SK-N-SH treated with all-trans-retinoic acid at 6 μM for 48 hours (cell line): ENCODE measurements at regions not wholly inside any gene's neighbourhood (a gene's known extent, or its start where the extent isn't known, plus 50 kb on each side); places are given as distances from the start of the nearest gene placed in this dataset.

Experiments
- ATAC-seq: fragments of 200-7000 bp; cut with Tn5 transposase; 3 replicates; pipeline ENCODE4 v1.9.1; 2020; ENCODE audit warnings: mild to moderate bottlenecking, moderate library complexity
- CREB5 ChIP-seq: fragments of 250-450 bp; sonication (Bioruptor Pico); IDR thresholded peaks from 2 replicates; pipeline ENCODE4 v1.5.1; 2020; ENCODE audit warnings: low read depth, mild to moderate bottlenecking, moderate library complexity
- CSDC2 ChIP-seq: fragments of 250-450 bp; sonication (Bioruptor Pico); IDR thresholded peaks from 2 replicates; pipeline ENCODE4 v1.5.0; 2020; ENCODE audit warnings: mild to moderate bottlenecking, moderate library complexity
- GLIS3 ChIP-seq: fragments of 250-450 bp; sonication (Bioruptor Pico); IDR thresholded peaks from 2 replicates; pipeline ENCODE4 v1.5.0; 2020; ENCODE audit warnings: mild to moderate bottlenecking, moderate library complexity
- ISL1 ChIP-seq: fragments of 250-450 bp; sonication (Bioruptor Pico); IDR thresholded peaks from 2 replicates; pipeline ENCODE4 v2.1.2; 2022; ENCODE audit warnings: mild to moderate bottlenecking, moderate library complexity
- POU6F1 ChIP-seq: fragments of 250-450 bp; sonication (Bioruptor Pico); IDR thresholded peaks from 2 replicates; pipeline ENCODE4 v1.8.0; 2021; ENCODE audit warnings: low read depth, mild to moderate bottlenecking, moderate library complexity, borderline replicate concordance
- RARB ChIP-seq: fragments of 250-450 bp; sonication (Bioruptor Pico); IDR thresholded peaks from 2 replicates; pipeline ENCODE4 v1.8.0; 2021; ENCODE audit warnings: mild to moderate bottlenecking, moderate library complexity
- SNAI2 ChIP-seq: fragments of 250-450 bp; sonication (Bioruptor Pico); IDR thresholded peaks from 2 replicates; pipeline ENCODE4 v1.5.0; 2020; ENCODE audit warnings: mild to moderate bottlenecking, moderate library complexity
- TCF4 ChIP-seq: fragments of 250-450 bp; sonication (Bioruptor Pico); IDR thresholded peaks from 2 replicates; pipeline ENCODE4 v1.8.0; 2021; ENCODE audit warnings: mild to moderate bottlenecking, moderate library complexity, borderline replicate concordance
- TOX ChIP-seq: fragments of 250-450 bp; sonication (Bioruptor Pico); IDR thresholded peaks from 2 replicates; pipeline ENCODE4 v1.8.0; 2021; ENCODE audit warnings: mild to moderate bottlenecking, moderate library complexity, borderline replicate concordance
- TSHZ2 ChIP-seq: fragments of 250-450 bp; sonication (Bioruptor Pico); IDR thresholded peaks from 2 replicates; pipeline ENCODE4 v1.5.0; 2020; ENCODE audit warnings: mild to moderate bottlenecking, moderate library complexity
- ZFP3 ChIP-seq: fragments of 250-450 bp; sonication (Bioruptor Pico); IDR thresholded peaks from 2 replicates; pipeline ENCODE4 v1.5.0; 2020; ENCODE audit warnings: mild to moderate bottlenecking, moderate library complexity
- ZFP30 ChIP-seq: fragments of 450-650 bp; formaldehyde crosslinking; IDR thresholded peaks from 2 replicates; pipeline ENCODE4 v1.5.0; 2022; ENCODE audit warnings: mild to moderate bottlenecking, moderate library complexity
- ZNF565 ChIP-seq: fragments of 450-650 bp; formaldehyde crosslinking; conservative IDR thresholded peaks from 2 replicates; pipeline ENCODE4 v1.5.0; 2020; ENCODE audit warnings: low read depth, mild to moderate bottlenecking, moderate library complexity
- ZNF70 ChIP-seq: fragments of 450-650 bp; formaldehyde crosslinking; IDR thresholded peaks from 2 replicates; pipeline ENCODE4 v1.5.0; 2020; ENCODE audit warnings: mild to moderate bottlenecking, moderate library complexity
- ZNF8 ChIP-seq: fragments of 450-650 bp; formaldehyde crosslinking; IDR thresholded peaks from 2 replicates; pipeline ENCODE4 v1.5.0; 2020; ENCODE audit warnings: mild to moderate bottlenecking, moderate library complexity
- TF ChIP-seq, protein P1 (sequence below): fragments of 250-450 bp; sonication (Bioruptor Pico); IDR thresholded peaks from 2 replicates; pipeline ENCODE4 v1.8.0; 2020; ENCODE audit warnings: mild to moderate bottlenecking, moderate library complexity, borderline replicate concordance

DNA sequence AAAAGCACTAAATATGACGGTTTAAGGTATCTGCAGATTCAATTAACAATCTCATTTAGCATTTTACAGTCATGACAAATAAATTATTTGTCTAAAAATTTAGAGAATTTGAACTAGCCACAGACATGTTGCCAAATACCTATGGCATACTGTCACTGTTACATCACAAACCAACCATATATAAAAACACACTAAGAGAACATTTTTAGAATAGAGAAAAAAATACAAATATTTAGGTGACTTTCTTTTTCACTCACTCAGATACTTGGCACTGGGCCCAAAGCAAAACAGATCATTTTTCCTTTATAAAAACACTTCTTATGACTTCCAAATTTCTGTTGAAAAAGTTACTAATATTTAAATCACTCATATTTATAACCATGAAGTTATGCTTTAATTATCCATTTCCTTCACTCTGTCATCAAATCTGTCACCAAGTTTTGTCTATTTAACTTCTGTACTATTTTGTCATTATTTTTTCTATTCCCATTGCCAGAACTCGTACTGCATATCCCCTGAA, 644.7 kb downstream of the OTOL1 start:
- no peak for TF ChIP-seq ZNF70 (CRISPR knock-in tag)
- no peak for TF ChIP-seq TCF4 (CRISPR knock-in tag)
- no peak for TF ChIP-seq ZNF8
- TF ChIP-seq ZFP30, result no peak
- no peak for TF ChIP-seq GLIS3 (CRISPR knock-in tag)
- TF ChIP-seq TOX (CRISPR knock-in tag), result no peak
- TF ChIP-seq, protein P1, sequence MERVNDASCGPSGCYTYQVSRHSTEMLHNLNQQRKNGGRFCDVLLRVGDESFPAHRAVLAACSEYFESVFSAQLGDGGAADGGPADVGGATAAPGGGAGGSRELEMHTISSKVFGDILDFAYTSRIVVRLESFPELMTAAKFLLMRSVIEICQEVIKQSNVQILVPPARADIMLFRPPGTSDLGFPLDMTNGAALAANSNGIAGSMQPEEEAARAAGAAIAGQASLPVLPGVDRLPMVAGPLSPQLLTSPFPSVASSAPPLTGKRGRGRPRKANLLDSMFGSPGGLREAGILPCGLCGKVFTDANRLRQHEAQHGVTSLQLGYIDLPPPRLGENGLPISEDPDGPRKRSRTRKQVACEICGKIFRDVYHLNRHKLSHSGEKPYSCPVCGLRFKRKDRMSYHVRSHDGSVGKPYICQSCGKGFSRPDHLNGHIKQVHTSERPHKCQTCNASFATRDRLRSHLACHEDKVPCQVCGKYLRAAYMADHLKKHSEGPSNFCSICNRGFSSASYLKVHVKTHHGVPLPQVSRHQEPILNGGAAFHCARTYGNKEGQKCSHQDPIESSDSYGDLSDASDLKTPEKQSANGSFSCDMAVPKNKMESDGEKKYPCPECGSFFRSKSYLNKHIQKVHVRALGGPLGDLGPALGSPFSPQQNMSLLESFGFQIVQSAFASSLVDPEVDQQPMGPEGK (CRISPR knock-in tag), result 0 out of 2 replicates have a peak, but pooled peaks have one; percentile 7
- 0 out of 2 replicates have a peak, but pooled peaks have one; percentile 42 for TF ChIP-seq SNAI2 (CRISPR knock-in tag)
- no peak for TF ChIP-seq ZFP3
- no peak for TF ChIP-seq CSDC2
- TF ChIP-seq TSHZ2 (CRISPR knock-in tag), result no peak
- no peak for TF ChIP-seq RARB (CRISPR knock-in tag)
- TF ChIP-seq POU6F1 (CRISPR knock-in tag), result no peak
- peak; percentile 73; the same call in 1 of the 2 replicates for TF ChIP-seq CREB5 (CRISPR knock-in tag)
- peak; percentile 95 for TF ChIP-seq ISL1 (CRISPR knock-in tag)
- TF ChIP-seq, all 23 proteins: peak for 4
- peak; percentile 64 for ATAC-seq

GRCh38 chr3:162142511-162142910, 645.9 kb downstream of the OTOL1 start:
- TF ChIP-seq SNAI2 (CRISPR knock-in tag) (no peak), TOX (CRISPR knock-in tag) (no peak), CREB5 (CRISPR knock-in tag) (no peak), ZNF70 (CRISPR knock-in tag) (no peak), ZNF565 (CRISPR knock-in tag) (no peak), GLIS3 (CRISPR knock-in tag) (no peak), ISL1 (CRISPR knock-in tag) (no peak)
- no peak; the same call in 2 of the 3 replicates for ATAC-seq

GRCh38 chr3:162143180-162143579, 646.6 kb downstream of the OTOL1 start:
- TF ChIP-seq, protein P1 (CRISPR knock-in tag), result no peak
- TF ChIP-seq SNAI2 (CRISPR knock-in tag), result no peak
- TF ChIP-seq GLIS3 (CRISPR knock-in tag), result no peak
- ATAC-seq, result no peak
